Neural crest cell (in vitro differentiated cells): ENCODE measurements at regions not wholly inside any gene's neighbourhood (a gene's known extent, or its start where the extent isn't known, plus 50 kb on each side); places are given as distances from the start of the nearest gene placed in this dataset.

Experiments
- DNase-seq: peaks from one replicate; pipeline ENCODE4 v3.0.0; 2021; ENCODE audit warnings: low read depth, mixed read lengths, low spot score
- H3K27ac Mint-ChIP-seq: one replicate; pipeline ENCODE4 v1.8.0; 2021; ENCODE audit warnings: mild to moderate bottlenecking, mixed read lengths; ENCODE audit not compliant: unreplicated experiment
- H3K27me3 Mint-ChIP-seq: 2 replicates; pipeline ENCODE4 v1.8.0; 2021; ENCODE audit warnings: low read depth, mild to moderate bottlenecking, mixed read lengths
- H3K36me3 Mint-ChIP-seq: 2 replicates; pipeline ENCODE4 v1.8.0; 2021; ENCODE audit warnings: low read depth, mild to moderate bottlenecking, mixed read lengths
- H3K4me1 Mint-ChIP-seq: 2 replicates; pipeline ENCODE4 v1.8.0; 2021; ENCODE audit warnings: mixed read lengths
- H3K4me3 Mint-ChIP-seq: one replicate; pipeline ENCODE4 v1.8.0; 2021; ENCODE audit warnings: mild to moderate bottlenecking, mixed read lengths
- H3K9me3 Mint-ChIP-seq: 2 replicates; pipeline ENCODE4 v1.8.0; 2021; ENCODE audit warnings: mixed read lengths
- CTCF ChIP-seq: fragments of 200-600 bp; sonication (generic); conservative IDR thresholded peaks from 2 replicates; pipeline ENCODE4 v1.5.0; 2021; ENCODE audit warnings: antibody characterized with exemption, mild to moderate bottlenecking

- DNase-seq: no peak
- no peak overlapping the region for H3K4me3 Mint-ChIP-seq
- H3K27me3 Mint-ChIP-seq: peaks cover 8% of the 10 kb centered on the region
- no peaks in the 10 kb centered on the region for H3K36me3 Mint-ChIP-seq
- H3K4me1 Mint-ChIP-seq: no peaks in the 10 kb centered on the region
- H3K27ac Mint-ChIP-seq: no peak overlapping the region
- no peak for TF ChIP-seq CTCF
- no peaks in the 10 kb centered on the region for H3K9me3 Mint-ChIP-seq
Observed at GRCh38 chr12:4171742-4172141, 101.8 kb upstream of the CCND2 start.

DNA sequence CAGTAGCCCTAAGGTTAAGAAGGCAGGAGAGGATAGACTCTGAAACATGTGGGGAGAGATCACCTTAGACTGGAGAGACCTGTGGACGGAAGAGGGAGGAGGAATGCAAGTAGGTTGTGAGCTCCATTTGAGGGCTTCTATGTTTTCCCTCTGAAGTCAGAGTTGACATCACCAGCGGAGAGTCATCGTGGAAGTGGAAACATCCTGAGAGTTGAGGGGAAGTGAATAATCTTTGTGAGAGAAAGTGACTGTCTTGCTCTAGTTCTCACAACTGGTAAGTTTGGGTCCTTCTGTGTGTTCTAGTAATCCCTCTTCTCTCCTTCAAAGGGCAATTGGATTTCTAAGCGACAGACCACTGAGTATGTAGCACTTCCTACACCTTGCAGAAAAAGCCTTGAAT is 103.6 kb upstream of the CCND2 start:
- Mint-ChIP-seq H3K4me3 (no peak overlapping the region), H3K36me3 (no peaks in the 10 kb centered on the region), H3K27ac (no peak overlapping the region), H3K4me1 (peaks cover 3% of the 10 kb centered on the region), H3K9me3 (no peaks in the 10 kb centered on the region), H3K27me3 (peaks cover 8% of the 10 kb centered on the region)
- DNase-seq: no peak
- TF ChIP-seq CTCF: no peak

DNA sequence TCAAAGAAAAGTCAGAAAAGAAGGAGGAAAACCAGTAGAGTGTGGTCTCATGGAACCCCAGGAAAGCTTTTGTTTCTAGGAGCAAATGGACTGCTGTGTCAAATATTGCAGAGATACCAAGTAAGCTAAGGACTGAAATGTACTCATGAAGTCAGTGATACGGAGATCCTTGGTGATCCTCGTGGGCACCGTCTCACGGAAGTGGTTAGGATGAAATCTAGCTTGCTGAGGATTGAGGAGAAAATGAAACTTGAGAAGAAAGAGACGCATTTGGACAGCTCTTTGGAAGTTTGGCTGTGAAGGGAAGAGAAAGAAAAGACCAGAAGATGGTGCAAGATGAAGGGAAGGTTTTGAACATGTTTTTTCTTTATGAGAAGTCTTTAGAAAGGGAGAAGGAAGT is 104.0 kb upstream of the CCND2 start:
- no peaks in the 10 kb centered on the region for H3K36me3 Mint-ChIP-seq
- no peak for TF ChIP-seq CTCF
- H3K4me1 Mint-ChIP-seq: peaks cover 5% of the 10 kb centered on the region

DNA sequence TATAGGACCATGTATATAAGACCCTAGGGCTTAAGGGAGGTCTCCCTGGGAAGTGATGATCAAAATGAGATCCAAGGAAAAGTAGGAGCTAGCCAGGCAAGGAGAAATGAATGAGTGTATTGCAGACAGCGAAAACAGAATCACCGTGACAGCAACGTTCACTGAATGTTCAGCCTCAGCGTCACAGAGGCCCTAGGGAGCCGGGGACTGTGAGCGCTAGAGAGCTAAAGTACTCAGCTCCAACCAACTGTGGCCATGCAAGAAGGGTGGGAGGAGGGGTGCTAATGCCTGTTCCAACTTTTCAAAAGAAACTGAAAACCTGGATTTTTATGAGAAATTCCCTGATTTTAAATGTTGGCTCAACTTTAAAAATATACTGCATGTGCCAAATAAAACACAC is 105.5 kb upstream of the CCND2 start:
- Mint-ChIP-seq H3K36me3 (no peaks in the 10 kb centered on the region), H3K4me1 (peaks cover 12% of the 10 kb centered on the region), H3K27me3 (peaks cover 8% of the 10 kb centered on the region), H3K4me3 (no peak overlapping the region), H3K27ac (no peak overlapping the region), H3K9me3 (no peaks in the 10 kb centered on the region)
- no peak for DNase-seq
- TF ChIP-seq CTCF: no peak

More for the DNA sequence above, 104.0 kb upstream of the CCND2 start:
- Mint-ChIP-seq H3K27me3 (peaks cover 8% of the 10 kb centered on the region), H3K9me3 (no peaks in the 10 kb centered on the region), H3K27ac (no peak overlapping the region), H3K4me3 (no peak overlapping the region)
- DNase-seq: no peak

DNA sequence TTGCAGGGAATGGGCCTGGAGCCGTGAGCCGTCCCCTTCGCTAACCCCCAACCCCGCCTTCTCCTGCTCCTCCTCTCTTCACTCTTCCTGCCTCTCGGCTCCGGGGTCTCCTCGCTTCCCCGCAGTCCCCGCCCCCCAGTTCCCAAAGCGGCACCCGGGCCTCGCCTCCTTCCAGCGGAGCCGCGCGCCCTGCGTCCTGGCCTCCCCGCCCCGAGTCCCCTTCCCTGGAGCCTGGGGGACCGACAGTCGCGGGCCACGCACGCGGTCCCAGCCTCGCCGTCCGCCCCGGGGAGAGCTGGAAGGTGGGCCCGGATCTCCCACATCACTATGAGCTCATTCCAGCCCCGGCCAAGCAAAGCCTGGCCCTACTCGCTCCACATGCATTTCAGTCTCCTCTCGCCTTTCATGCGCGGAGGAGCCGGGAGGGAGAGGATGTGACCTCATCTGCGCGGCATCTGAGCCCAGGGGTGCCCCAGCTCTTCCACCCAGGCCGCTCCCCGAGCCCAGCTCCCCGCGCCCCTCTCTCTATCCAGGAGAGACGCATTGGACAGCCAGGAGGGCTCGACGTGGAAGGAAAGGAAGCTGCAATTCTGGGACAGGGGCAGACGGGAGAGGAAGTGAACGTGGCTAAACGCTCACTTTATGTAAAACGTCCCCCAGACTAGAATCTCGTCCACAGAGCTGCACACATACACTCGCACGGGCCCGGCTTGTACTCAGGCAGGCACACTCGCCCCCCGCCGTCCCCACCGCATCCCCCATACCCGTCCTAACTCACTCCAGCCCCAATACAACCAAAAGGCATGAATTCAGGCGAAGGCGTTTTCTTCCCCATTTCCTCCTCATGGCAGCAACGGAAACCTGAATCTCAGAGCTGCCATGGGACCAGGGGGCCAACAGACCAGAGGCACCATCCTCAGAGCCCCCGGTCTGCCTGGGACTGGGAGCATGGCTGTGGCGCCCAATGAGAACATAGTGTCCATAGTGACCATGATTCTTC is 108.7 kb upstream of the CCND2 start:
- Mint-ChIP-seq H3K27ac (peak overlapping the region; percentile 85), H3K36me3 (no peaks in the 10 kb centered on the region), H3K4me3 (peak overlapping the region; percentile 79), H3K9me3 (no peaks in the 10 kb centered on the region), H3K27me3 (peaks cover 4% of the 10 kb centered on the region), H3K4me1 (peaks cover 12% of the 10 kb centered on the region)
- TF ChIP-seq CTCF: no peak
- peak; percentile 48 for DNase-seq
